ENCODE measurements at regions not wholly inside any gene's neighbourhood (a gene's known extent, or its start where the extent isn't known, plus 50 kb on each side); places are given as distances from the start of the nearest gene placed in this dataset.

GRCh38 chr6:47366335-47366890 is 56.7 kb upstream of the TNFRSF21 start:
- TF ChIP-seq, protein P1, sequence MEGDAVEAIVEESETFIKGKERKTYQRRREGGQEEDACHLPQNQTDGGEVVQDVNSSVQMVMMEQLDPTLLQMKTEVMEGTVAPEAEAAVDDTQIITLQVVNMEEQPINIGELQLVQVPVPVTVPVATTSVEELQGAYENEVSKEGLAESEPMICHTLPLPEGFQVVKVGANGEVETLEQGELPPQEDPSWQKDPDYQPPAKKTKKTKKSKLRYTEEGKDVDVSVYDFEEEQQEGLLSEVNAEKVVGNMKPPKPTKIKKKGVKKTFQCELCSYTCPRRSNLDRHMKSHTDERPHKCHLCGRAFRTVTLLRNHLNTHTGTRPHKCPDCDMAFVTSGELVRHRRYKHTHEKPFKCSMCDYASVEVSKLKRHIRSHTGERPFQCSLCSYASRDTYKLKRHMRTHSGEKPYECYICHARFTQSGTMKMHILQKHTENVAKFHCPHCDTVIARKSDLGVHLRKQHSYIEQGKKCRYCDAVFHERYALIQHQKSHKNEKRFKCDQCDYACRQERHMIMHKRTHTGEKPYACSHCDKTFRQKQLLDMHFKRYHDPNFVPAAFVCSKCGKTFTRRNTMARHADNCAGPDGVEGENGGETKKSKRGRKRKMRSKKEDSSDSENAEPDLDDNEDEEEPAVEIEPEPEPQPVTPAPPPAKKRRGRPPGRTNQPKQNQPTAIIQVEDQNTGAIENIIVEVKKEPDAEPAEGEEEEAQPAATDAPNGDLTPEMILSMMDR (conservative IDR thresholded peaks at IDR 0.05 in 1 of 2, IDR thresholded peaks at IDR 0.05 in 1 of 2; ENCODE audit: extremely low read depth in 1 of 2, insufficient read depth in 1 of 2, low read depth in 1 of 2, low read length in 2 of 2) = no peak
- TF ChIP-seq EZH2 (IDR thresholded peaks at IDR 0.05; ENCODE audit: borderline replicate concordance, low read length) = no peak

Measured in mammary epithelial cell (primary cell).